Mammary epithelial cell (primary cell): ENCODE measurements at regions not wholly inside any gene's neighbourhood (a gene's known extent, or its start where the extent isn't known, plus 50 kb on each side); places are given as distances from the start of the nearest gene placed in this dataset.

Experiments
- EZH2 ChIP-seq: IDR thresholded peaks from 2 replicates; pipeline ENCODE4 v1.6.1; 2012; ENCODE audit warnings: low read length, inconsistent platforms, borderline replicate concordance
- TF ChIP-seq, protein P1 (sequence below), 2 donors: IDR thresholded peaks in 1 of 2; conservative IDR thresholded peaks in 1 of 2; 2 replicates each; pipeline ENCODE4 v1.5.1; 2011 to 2012; ENCODE audit warnings: inconsistent platforms in 2 of 2, low read length in 2 of 2, mild to moderate bottlenecking in 2 of 2, control low read depth in 1 of 2, low read depth in 1 of 2; ENCODE audit not compliant: insufficient read depth in 1 of 2; ENCODE audit errors: extremely low read depth in 1 of 2

DNA sequence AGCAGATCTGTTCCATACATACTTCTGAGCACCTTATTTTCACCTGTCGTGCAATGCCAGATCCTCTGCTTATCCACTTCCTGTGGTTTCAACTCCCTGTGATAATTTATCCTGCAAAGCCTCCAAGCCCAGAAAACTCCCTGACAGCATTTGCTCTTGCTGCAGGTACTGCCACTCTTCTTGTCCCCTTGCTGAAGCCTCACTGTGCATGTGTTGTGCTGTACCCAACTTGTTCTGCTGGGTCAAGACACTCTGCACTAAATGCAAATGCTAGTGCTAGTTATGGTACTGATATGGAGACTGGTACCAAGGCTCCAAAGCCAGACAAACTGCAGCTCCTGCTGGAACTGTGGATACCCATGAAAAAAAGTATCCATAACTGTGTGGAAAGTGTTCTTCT, 315.4 kb upstream of the MIR17HG start:
- TF ChIP-seq, protein P1, sequence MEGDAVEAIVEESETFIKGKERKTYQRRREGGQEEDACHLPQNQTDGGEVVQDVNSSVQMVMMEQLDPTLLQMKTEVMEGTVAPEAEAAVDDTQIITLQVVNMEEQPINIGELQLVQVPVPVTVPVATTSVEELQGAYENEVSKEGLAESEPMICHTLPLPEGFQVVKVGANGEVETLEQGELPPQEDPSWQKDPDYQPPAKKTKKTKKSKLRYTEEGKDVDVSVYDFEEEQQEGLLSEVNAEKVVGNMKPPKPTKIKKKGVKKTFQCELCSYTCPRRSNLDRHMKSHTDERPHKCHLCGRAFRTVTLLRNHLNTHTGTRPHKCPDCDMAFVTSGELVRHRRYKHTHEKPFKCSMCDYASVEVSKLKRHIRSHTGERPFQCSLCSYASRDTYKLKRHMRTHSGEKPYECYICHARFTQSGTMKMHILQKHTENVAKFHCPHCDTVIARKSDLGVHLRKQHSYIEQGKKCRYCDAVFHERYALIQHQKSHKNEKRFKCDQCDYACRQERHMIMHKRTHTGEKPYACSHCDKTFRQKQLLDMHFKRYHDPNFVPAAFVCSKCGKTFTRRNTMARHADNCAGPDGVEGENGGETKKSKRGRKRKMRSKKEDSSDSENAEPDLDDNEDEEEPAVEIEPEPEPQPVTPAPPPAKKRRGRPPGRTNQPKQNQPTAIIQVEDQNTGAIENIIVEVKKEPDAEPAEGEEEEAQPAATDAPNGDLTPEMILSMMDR (conservative IDR thresholded peaks at IDR 0.05 in 1 of 2, IDR thresholded peaks at IDR 0.05 in 1 of 2; ENCODE audit: extremely low read depth in 1 of 2, insufficient read depth in 1 of 2, low read depth in 1 of 2, low read length in 2 of 2), result no peak
- no peak for TF ChIP-seq EZH2
